GM12878 (cell line): ENCODE measurements at regions not wholly inside any gene's neighbourhood (a gene's known extent, or its start where the extent isn't known, plus 50 kb on each side); places are given as distances from the start of the nearest gene placed in this dataset.

Experiments used
- ASH2L ChIP-seq: fragments of 300-600, 200-600 bp; sonication (generic); IDR thresholded peaks from 2 replicates; pipeline ENCODE4 v1.6.1; 2017; ENCODE audit warnings: low read depth, mild to moderate bottlenecking, borderline replicate concordance
- BHLHE40 ChIP-seq, 2 experiments: fragments of 450-650 bp in 1 of 2; IDR thresholded peaks; 2 replicates each; pipeline ENCODE4 v1.6.1; 2011 to 2017; ENCODE audit warnings: low read depth in 2 of 2, borderline replicate concordance in 1 of 2, improper control_type of control experiment in 1 of 2, low read length in 1 of 2, mild to moderate bottlenecking in 1 of 2
- KLF5 ChIP-seq: fragments of 450-650 bp; IDR thresholded peaks from 2 replicates; pipeline ENCODE4 v1.6.1; 2014; ENCODE audit warnings: mild to moderate bottlenecking; ENCODE audit not compliant: partially characterized antibody
- MEF2B ChIP-seq: fragments of 450-650 bp; IDR thresholded peaks from 2 replicates; pipeline ENCODE4 v1.6.1; 2018; ENCODE audit warnings: mild to moderate bottlenecking, moderate library complexity; ENCODE audit not compliant: partially characterized antibody, poor library complexity, severe bottlenecking
- MTA2 ChIP-seq: fragments of 450-650 bp; IDR thresholded peaks from 2 replicates; pipeline ENCODE4 v1.6.1; 2016; ENCODE audit warnings: low read depth, mild to moderate bottlenecking, moderate library complexity
- NFXL1 ChIP-seq: fragments of 450-650 bp; IDR thresholded peaks from 2 replicates; pipeline ENCODE4 v1.6.1; 2017; ENCODE audit warnings: antibody characterized with exemption, mild to moderate bottlenecking, borderline replicate concordance
- NR2C2 ChIP-seq: IDR thresholded peaks from 2 replicates; pipeline ENCODE4 v1.6.1; 2011; ENCODE audit warnings: borderline replicate concordance, low read depth; ENCODE audit not compliant: control insufficient read depth, insufficient read length
- YY1 ChIP-seq: IDR thresholded peaks from 2 replicates; pipeline ENCODE4 v1.6.1; 2011; ENCODE audit warnings: low read depth, mild to moderate bottlenecking, low read length
- ZBTB33 ChIP-seq: fragments of 450-650 bp; IDR thresholded peaks from 2 replicates; pipeline ENCODE4 v1.6.1; 2017; ENCODE audit warnings: mild to moderate bottlenecking
- TF ChIP-seq, protein P1 (sequence below): IDR thresholded peaks from 2 replicates; pipeline ENCODE4 v1.6.1; 2011; ENCODE audit warnings: low read depth, low read length, improper control_type of control experiment, borderline replicate concordance
- TF ChIP-seq, protein P2 (sequence below): fragments of 450-650 bp; IDR thresholded peaks from 2 replicates; pipeline ENCODE4 v1.6.1; 2017; ENCODE audit warnings: low read depth, mild to moderate bottlenecking, moderate library complexity

- TF ChIP-seq NR2C2 = no peak
- TF ChIP-seq ASH2L = no peak
- peak; percentile 71 for TF ChIP-seq MTA2
- no peak for TF ChIP-seq BHLHE40 (IDR thresholded peaks at IDR 0.05; ENCODE audit: borderline replicate concordance in 1 of 2, low read depth in 2 of 2, low read length in 1 of 2)
- TF ChIP-seq, protein P1, sequence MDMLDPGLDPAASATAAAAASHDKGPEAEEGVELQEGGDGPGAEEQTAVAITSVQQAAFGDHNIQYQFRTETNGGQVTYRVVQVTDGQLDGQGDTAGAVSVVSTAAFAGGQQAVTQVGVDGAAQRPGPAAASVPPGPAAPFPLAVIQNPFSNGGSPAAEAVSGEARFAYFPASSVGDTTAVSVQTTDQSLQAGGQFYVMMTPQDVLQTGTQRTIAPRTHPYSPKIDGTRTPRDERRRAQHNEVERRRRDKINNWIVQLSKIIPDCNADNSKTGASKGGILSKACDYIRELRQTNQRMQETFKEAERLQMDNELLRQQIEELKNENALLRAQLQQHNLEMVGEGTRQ = no peak
- no peak for TF ChIP-seq YY1
- TF ChIP-seq MEF2B = peak; percentile 77
- no peak for TF ChIP-seq ZBTB33
- TF ChIP-seq KLF5 = no peak
- TF ChIP-seq NFXL1 = no peak
- TF ChIP-seq, protein P2, sequence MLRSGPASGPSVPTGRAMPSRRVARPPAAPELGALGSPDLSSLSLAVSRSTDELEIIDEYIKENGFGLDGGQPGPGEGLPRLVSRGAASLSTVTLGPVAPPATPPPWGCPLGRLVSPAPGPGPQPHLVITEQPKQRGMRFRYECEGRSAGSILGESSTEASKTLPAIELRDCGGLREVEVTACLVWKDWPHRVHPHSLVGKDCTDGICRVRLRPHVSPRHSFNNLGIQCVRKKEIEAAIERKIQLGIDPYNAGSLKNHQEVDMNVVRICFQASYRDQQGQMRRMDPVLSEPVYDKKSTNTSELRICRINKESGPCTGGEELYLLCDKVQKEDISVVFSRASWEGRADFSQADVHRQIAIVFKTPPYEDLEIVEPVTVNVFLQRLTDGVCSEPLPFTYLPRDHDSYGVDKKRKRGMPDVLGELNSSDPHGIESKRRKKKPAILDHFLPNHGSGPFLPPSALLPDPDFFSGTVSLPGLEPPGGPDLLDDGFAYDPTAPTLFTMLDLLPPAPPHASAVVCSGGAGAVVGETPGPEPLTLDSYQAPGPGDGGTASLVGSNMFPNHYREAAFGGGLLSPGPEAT = 0 out of 2 replicates have a peak, but pooled peaks have one; percentile 25
Observed at GRCh38 chr13:97125810-97126738, 96.1 kb upstream of the MBNL2 start (continued).
